ENCODE measurements at regions not wholly inside any gene's neighbourhood (a gene's known extent, or its start where the extent isn't known, plus 50 kb on each side); places are given as distances from the start of the nearest gene placed in this dataset.

GRCh38 chr9:82805027-82805426 lies 257.9 kb downstream of the RASEF start:
- Histone ChIP-seq H3K4me3 (no peak overlapping the region), H3K9me3 (no peaks in the 10 kb centered on the region), H3K36me3 (ENCODE audit: low read depth) (no peaks in the 10 kb centered on the region), H3K4me1 (ENCODE audit: low read depth) (no peaks in the 10 kb centered on the region)
- DNase-seq (no peak), ATAC-seq (no peak)
- TF ChIP-seq CTCF (IDR thresholded peaks at IDR 0.05) = no peak
- intact Hi-C loops (cut with DNase I, micrococcal nuclease) = no loop called here

GRCh38 chr9:82808478-82808877 lies 254.5 kb downstream of the RASEF start:
- Histone ChIP-seq H3K36me3 (ENCODE audit: low read depth) (no peaks in the 10 kb centered on the region), H3K4me1 (ENCODE audit: low read depth) (no peaks in the 10 kb centered on the region), H3K9me3 (no peaks in the 10 kb centered on the region), H3K4me3 (no peak overlapping the region)
- TF ChIP-seq CTCF (IDR thresholded peaks at IDR 0.05) = no peak
- ATAC-seq (no peak), DNase-seq (no peak)
- intact Hi-C loops (cut with DNase I, micrococcal nuclease) = no loop called here

- ATAC-seq = no peak
- intact Hi-C loops (cut with DNase I, micrococcal nuclease) = no loop called here
- Histone ChIP-seq H3K4me3 (no peak overlapping the region), H3K36me3 (ENCODE audit: low read depth) (no peaks in the 10 kb centered on the region), H3K9me3 (no peaks in the 10 kb centered on the region), H3K4me1 (ENCODE audit: low read depth) (no peaks in the 10 kb centered on the region)
- no peak for TF ChIP-seq CTCF (IDR thresholded peaks at IDR 0.05)
- DNase-seq = no peak
These were observed 252.0 kb downstream of the RASEF start for GRCh38 chr9:82810915-82811314.

GRCh38 chr9:82819260-82819659 lies 243.7 kb downstream of the RASEF start:
- no peak overlapping the region for H3K4me3 ChIP-seq
- no peaks in the 10 kb centered on the region for H3K4me1 ChIP-seq (ENCODE audit: low read depth)
- no peak for ATAC-seq
- TF ChIP-seq CTCF (IDR thresholded peaks at IDR 0.05) = no peak
- DNase-seq = no peak
- H3K9me3 ChIP-seq = no peaks in the 10 kb centered on the region
- no peaks in the 10 kb centered on the region for H3K36me3 ChIP-seq (ENCODE audit: low read depth)
- intact Hi-C loops (cut with DNase I, micrococcal nuclease) = no loop called here

- Histone ChIP-seq H3K9me3 (no peaks in the 10 kb centered on the region), H3K4me1 (ENCODE audit: low read depth) (no peaks in the 10 kb centered on the region), H3K4me3 (no peak overlapping the region), H3K36me3 (ENCODE audit: low read depth) (no peaks in the 10 kb centered on the region)
- ATAC-seq = no peak
- DNase-seq = no peak
- intact Hi-C loops (cut with DNase I, micrococcal nuclease) = no loop called here
- TF ChIP-seq CTCF (IDR thresholded peaks at IDR 0.05) = no peak
These were observed 242.8 kb downstream of the RASEF start for GRCh38 chr9:82820186-82820585.

GRCh38 chr9:82829818-82830217 lies 233.1 kb downstream of the RASEF start:
- intact Hi-C loops (cut with DNase I, micrococcal nuclease) = no loop called here
- TF ChIP-seq CTCF (IDR thresholded peaks at IDR 0.05) = no peak

More at GRCh38 chr9:82829818-82830217, 233.1 kb downstream of the RASEF start:
- H3K9me3 ChIP-seq = no peaks in the 10 kb centered on the region
- ATAC-seq (no peak), DNase-seq (peak in 1 of 3 donors; percentile 19)
- peaks cover 4% of the 10 kb centered on the region for H3K4me1 ChIP-seq (ENCODE audit: low read depth)
- no peak overlapping the region for H3K4me3 ChIP-seq
- H3K36me3 ChIP-seq (ENCODE audit: low read depth) = no peaks in the 10 kb centered on the region
